SH-SY5Y (cell line): ENCODE measurements at regions not wholly inside any gene's neighbourhood (a gene's known extent, or its start where the extent isn't known, plus 50 kb on each side); places are given as distances from the start of the nearest gene placed in this dataset.

Experiments used
- GATA2 ChIP-seq: IDR thresholded peaks from 2 replicates; pipeline ENCODE4 v1.6.1; 2011; ENCODE audit warnings: mild to moderate bottlenecking, low read depth, low read length
- GATA3 ChIP-seq: IDR thresholded peaks from 2 replicates; pipeline ENCODE4 v1.6.1; 2011; ENCODE audit warnings: low read depth, mild to moderate bottlenecking, low read length, moderate library complexity

- TF ChIP-seq GATA3: no peak
- TF ChIP-seq GATA2: no peak
Observed at GRCh38 chr2:76546207-76546606, 835.5 kb upstream of the GCFC2 start.

GRCh38 chr2:76544901-76545300, 834.2 kb upstream of the GCFC2 start:
- no peak for TF ChIP-seq GATA2
- TF ChIP-seq GATA3: no peak

GRCh38 chr2:76517574-76517909, 806.8 kb upstream of the GCFC2 start:
- TF ChIP-seq GATA3 (no peak), GATA2 (no peak)

GRCh38 chr2:76516861-76517573, 806.3 kb upstream of the GCFC2 start:
- TF ChIP-seq GATA3: no peak
- no peak for TF ChIP-seq GATA2

GRCh38 chr2:76512201-76512820, 801.6 kb upstream of the GCFC2 start:
- TF ChIP-seq GATA2 (no peak), GATA3 (no peak)

- no peak for TF ChIP-seq GATA2
- no peak for TF ChIP-seq GATA3
Observed at GRCh38 chr2:76506538-76506937, 795.8 kb upstream of the GCFC2 start.

- no peak for TF ChIP-seq GATA3
- no peak for TF ChIP-seq GATA2
Observed at GRCh38 chr2:76501641-76502040, 790.9 kb upstream of the GCFC2 start.

- TF ChIP-seq GATA3: no peak
- TF ChIP-seq GATA2: no peak
Observed at GRCh38 chr2:76498360-76498759, 787.6 kb upstream of the GCFC2 start.

- no peak for TF ChIP-seq GATA2
- no peak for TF ChIP-seq GATA3
Observed at GRCh38 chr2:76491503-76491902, 780.8 kb upstream of the GCFC2 start.

- TF ChIP-seq GATA2: no peak
- no peak for TF ChIP-seq GATA3
Observed at GRCh38 chr2:76478266-76479035, 767.7 kb upstream of the GCFC2 start.

- TF ChIP-seq GATA2 (no peak), GATA3 (no peak)
Observed at GRCh38 chr2:76472946-76473345, 762.2 kb upstream of the GCFC2 start.

GRCh38 chr2:76469066-76469465, 758.4 kb upstream of the GCFC2 start:
- TF ChIP-seq GATA3 (no peak), GATA2 (no peak)

GRCh38 chr2:76467326-76467725, 756.6 kb upstream of the GCFC2 start:
- TF ChIP-seq GATA3 (no peak), GATA2 (no peak)

- no peak for TF ChIP-seq GATA2
- no peak for TF ChIP-seq GATA3
Observed at GRCh38 chr2:76464310-76464709, 753.6 kb upstream of the GCFC2 start.

GRCh38 chr2:76461431-76461830, 750.7 kb upstream of the GCFC2 start:
- TF ChIP-seq GATA2 (no peak), GATA3 (no peak)

GRCh38 chr2:76455910-76456309, 745.2 kb upstream of the GCFC2 start:
- no peak for TF ChIP-seq GATA3
- TF ChIP-seq GATA2: no peak
